ENCODE measurements at regions not wholly inside any gene's neighbourhood (a gene's known extent, or its start where the extent isn't known, plus 50 kb on each side); places are given as distances from the start of the nearest gene placed in this dataset.

DNA sequence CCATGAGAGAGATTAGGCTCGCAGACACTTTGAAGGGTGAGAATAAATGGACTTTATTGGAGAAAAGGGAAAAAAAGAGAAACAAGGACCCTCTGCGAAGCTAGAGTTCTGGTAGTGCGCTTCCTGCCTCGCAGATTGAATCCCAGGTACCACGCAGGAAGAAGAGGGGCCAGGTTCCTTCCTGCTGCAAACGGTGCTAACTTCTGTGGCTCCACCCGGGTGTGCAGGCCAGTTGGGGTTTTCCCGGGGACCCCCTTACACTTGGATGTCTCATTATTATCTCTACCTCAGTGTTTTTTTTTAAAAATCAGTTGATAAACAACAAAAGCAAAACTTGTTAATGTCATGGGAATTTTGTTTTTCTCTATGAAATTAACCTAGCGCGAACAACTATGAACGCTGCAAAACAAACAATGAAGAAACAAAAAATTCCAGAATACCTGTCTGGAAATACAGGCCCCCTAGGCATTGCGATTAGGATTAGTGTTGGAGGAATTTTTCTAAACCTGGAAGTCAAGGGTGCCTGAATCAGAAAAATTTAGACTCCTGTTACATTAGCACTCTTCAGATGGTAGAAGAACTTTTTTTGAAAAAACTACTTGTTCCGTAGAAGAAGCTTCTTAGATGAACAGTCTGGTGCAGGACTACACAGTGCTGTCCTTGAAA, 414.5 kb downstream of the MAN2A1 start:
- no peaks in the 10 kb centered on the region for H4K20me1 ChIP-seq (ENCODE audit: insufficient read depth, poor library complexity, severe bottlenecking)
- no peaks in the 10 kb centered on the region for H3K27me3 ChIP-seq

DNA sequence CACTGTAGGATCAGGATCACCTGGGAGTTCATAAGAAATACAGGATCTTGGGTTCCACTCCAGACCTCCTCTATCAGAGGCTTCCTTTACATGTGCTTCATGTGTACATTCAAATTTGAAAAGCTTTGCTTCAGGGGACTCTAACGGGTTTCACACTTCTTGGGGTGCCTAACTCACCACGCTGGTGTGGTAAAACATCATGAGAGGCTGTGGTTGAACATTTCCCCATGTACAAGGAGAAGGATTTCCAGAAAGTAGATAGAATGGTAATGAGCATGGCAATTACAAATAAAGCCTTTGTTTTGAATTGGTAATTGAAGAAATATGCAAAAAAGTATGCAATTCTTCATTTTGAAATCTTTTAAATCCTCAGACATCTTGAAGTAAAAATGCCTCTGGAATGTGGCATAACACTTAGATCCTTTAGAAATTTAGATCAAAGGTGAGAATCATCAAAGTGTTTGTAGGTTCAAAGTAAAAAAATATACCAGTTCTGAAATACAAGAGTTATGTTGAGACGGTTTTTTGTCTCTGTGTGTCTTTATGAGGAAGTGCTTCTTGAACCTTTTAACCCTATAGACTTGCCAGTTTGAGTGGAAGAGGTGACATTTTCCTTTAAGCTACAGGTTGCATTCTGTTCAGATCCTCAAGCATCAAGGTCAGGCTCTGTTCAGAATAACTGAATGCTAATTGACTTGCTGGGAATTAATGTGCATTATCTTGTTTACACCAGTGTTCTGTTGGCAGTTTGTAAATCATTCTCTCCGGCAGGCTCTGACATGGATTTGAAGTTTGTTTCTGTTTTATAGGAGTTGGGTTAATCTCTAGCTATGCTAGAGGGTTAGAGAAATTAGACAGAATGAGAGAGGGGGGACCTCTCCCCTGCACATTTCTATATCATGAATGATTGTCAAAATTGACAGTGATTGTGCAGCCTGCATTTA, 415.3 kb downstream of the MAN2A1 start:
- TF ChIP-seq EZH2phosphoT487 (IDR thresholded peaks at IDR 0.05; ENCODE audit: low read depth, severe bottlenecking, unreplicated experiment) (no peak), EZH2 (IDR thresholded peaks at IDR 0.05; ENCODE audit: borderline replicate concordance) (no peak), CTCF (IDR thresholded peaks at IDR 0.05; ENCODE audit: poor library complexity) (no peak)
- WGBS (ENCODE audit: low lambda C conversion rate, missing lambda C conversion rate): 46% methylated on average over 4 of the region's 4 CpGs
- no peaks in the 10 kb centered on the region for H3K9me3 ChIP-seq (ENCODE audit: low read depth)
- no peaks in the 10 kb centered on the region for H3K79me2 ChIP-seq
- no peaks in the 10 kb centered on the region for H3K27me3 ChIP-seq
- H2AFZ ChIP-seq: no peak overlapping the region
- H3K4me2 ChIP-seq: peak overlapping the region; percentile 3
- H3K9me2 ChIP-seq (replicated peaks; ENCODE audit: insufficient read depth): no peaks in the 10 kb centered on the region
- no peaks in the 10 kb centered on the region for H4K20me1 ChIP-seq (ENCODE audit: insufficient read depth, poor library complexity, severe bottlenecking)
- no peak overlapping the region for H3K27ac ChIP-seq
- peaks cover 14% of the 10 kb centered on the region for H3K4me1 ChIP-seq (ENCODE audit: insufficient read depth)
- DNase-seq (ENCODE audit: low spot score): no peak
- H3K4me3 ChIP-seq: no peak overlapping the region
- no peaks in the 10 kb centered on the region for H3K36me3 ChIP-seq (replicated peaks; ENCODE audit: insufficient read depth, low read depth)

More for the DNA sequence above, 414.5 kb downstream of the MAN2A1 start:
- H3K4me3 ChIP-seq: no peak overlapping the region
- no peak overlapping the region for H3K4me2 ChIP-seq
- no peak overlapping the region for H2AFZ ChIP-seq
- TF ChIP-seq EZH2phosphoT487 (IDR thresholded peaks at IDR 0.05; ENCODE audit: low read depth, severe bottlenecking, unreplicated experiment) (no peak), EZH2 (IDR thresholded peaks at IDR 0.05; ENCODE audit: borderline replicate concordance) (no peak), CTCF (IDR thresholded peaks at IDR 0.05; ENCODE audit: poor library complexity) (no peak)
- H3K79me2 ChIP-seq: no peaks in the 10 kb centered on the region
- no peak for DNase-seq (ENCODE audit: low spot score)
- no peak overlapping the region for H3K27ac ChIP-seq
- no peaks in the 10 kb centered on the region for H3K9me2 ChIP-seq (replicated peaks; ENCODE audit: insufficient read depth)
- 79% methylated on average over 13 of the region's 13 CpGs for WGBS (ENCODE audit: low lambda C conversion rate, missing lambda C conversion rate)
- peaks cover 14% of the 10 kb centered on the region for H3K4me1 ChIP-seq (ENCODE audit: insufficient read depth)
- H3K9me3 ChIP-seq (ENCODE audit: low read depth): no peaks in the 10 kb centered on the region
- H3K36me3 ChIP-seq (replicated peaks; ENCODE audit: insufficient read depth, low read depth): no peaks in the 10 kb centered on the region

GRCh38 chr5:110105692-110106091, 416.0 kb downstream of the MAN2A1 start:
- Histone ChIP-seq H3K9me3 (ENCODE audit: low read depth) (no peaks in the 10 kb centered on the region), H3K27me3 (no peaks in the 10 kb centered on the region), H4K20me1 (ENCODE audit: insufficient read depth, poor library complexity, severe bottlenecking) (no peaks in the 10 kb centered on the region), H3K27ac (no peak overlapping the region), H3K4me3 (no peak overlapping the region), H3K4me2 (no peak overlapping the region), H3K36me3 (replicated peaks; ENCODE audit: insufficient read depth, low read depth) (no peaks in the 10 kb centered on the region), H2AFZ (no peak overlapping the region), H3K4me1 (ENCODE audit: insufficient read depth) (peaks cover 14% of the 10 kb centered on the region), H3K79me2 (no peaks in the 10 kb centered on the region), H3K9me2 (replicated peaks; ENCODE audit: insufficient read depth) (no peaks in the 10 kb centered on the region)
- TF ChIP-seq EZH2phosphoT487 (IDR thresholded peaks at IDR 0.05; ENCODE audit: low read depth, severe bottlenecking, unreplicated experiment): no peak
- TF ChIP-seq EZH2 (IDR thresholded peaks at IDR 0.05; ENCODE audit: borderline replicate concordance): no peak
- TF ChIP-seq CTCF (IDR thresholded peaks at IDR 0.05; ENCODE audit: poor library complexity): no peak
- peak; percentile 20 for DNase-seq (ENCODE audit: low spot score)
- WGBS (ENCODE audit: low lambda C conversion rate, missing lambda C conversion rate): 43% methylated on average over 2 of the region's 2 CpGs

Measured in hepatocyte (in vitro differentiated cells).